KMS-11 (cell line): ENCODE measurements at regions not wholly inside any gene's neighbourhood (a gene's known extent, or its start where the extent isn't known, plus 50 kb on each side); places are given as distances from the start of the nearest gene placed in this dataset.

ENCODE experiments used
- H2AFZ ChIP-seq: fragments of 200-600 bp; sonication (generic); 2 replicates; pipeline ENCODE4 v1.6.1; 2016; ENCODE audit warnings: antibody characterized with exemption, mixed run types, low read depth
- H3K27ac ChIP-seq: fragments of 200-600 bp; sonication (generic); 2 replicates; pipeline ENCODE4 v1.6.1; 2016; ENCODE audit warnings: mild to moderate bottlenecking, mixed run types
- H3K27me3 ChIP-seq: fragments of 200-600 bp; sonication (generic); 2 replicates; pipeline ENCODE4 v1.6.1; 2017; ENCODE audit warnings: mild to moderate bottlenecking, low read depth, mixed run types, moderate library complexity; ENCODE audit not compliant: insufficient read depth
- H3K36me3 ChIP-seq: fragments of 200-600 bp; sonication (generic); 2 replicates; pipeline ENCODE4 v1.6.1; 2017; ENCODE audit warnings: mild to moderate bottlenecking, mixed run types; ENCODE audit not compliant: insufficient read depth
- H3K4me1 ChIP-seq: fragments of 200-600 bp; sonication (generic); 2 replicates; pipeline ENCODE4 v1.6.1; 2016; ENCODE audit warnings: mild to moderate bottlenecking, low read depth, mixed run types; ENCODE audit not compliant: poor library complexity, severe bottlenecking
- H3K4me2 ChIP-seq: fragments of 200-600 bp; sonication (generic); 2 replicates; pipeline ENCODE4 v1.7.0; 2016; ENCODE audit warnings: mild to moderate bottlenecking, mixed run types
- H3K4me3 ChIP-seq: fragments of 200-600 bp; sonication (generic); IDR thresholded peaks from 2 replicates; pipeline ENCODE4 v1.6.1; 2017; ENCODE audit warnings: low read depth, low read length, mixed read lengths; ENCODE audit not compliant: insufficient read depth
- H3K79me2 ChIP-seq: fragments of 200-600 bp; sonication (generic); 2 replicates; pipeline ENCODE4 v1.6.1; 2016; ENCODE audit warnings: low read depth, mixed run types; ENCODE audit not compliant: insufficient read depth
- H3K9ac ChIP-seq: fragments of 200-600 bp; sonication (generic); 2 replicates; pipeline ENCODE4 v1.6.1; 2016; ENCODE audit warnings: mild to moderate bottlenecking, mixed run types
- H4K20me1 ChIP-seq: fragments of 200-600 bp; sonication (generic); 2 replicates; pipeline ENCODE4 v1.6.1; 2016; ENCODE audit warnings: mild to moderate bottlenecking, mixed run types; ENCODE audit not compliant: insufficient read depth
- TF ChIP-seq, protein P1 (sequence below): fragments of 200-600 bp; sonication (generic); conservative IDR thresholded peaks from 2 replicates; pipeline ENCODE4 v1.6.1; 2017; ENCODE audit warnings: low read depth, mild to moderate bottlenecking, antibody characterized with exemption, low read length, moderate library complexity, mixed read lengths

DNA sequence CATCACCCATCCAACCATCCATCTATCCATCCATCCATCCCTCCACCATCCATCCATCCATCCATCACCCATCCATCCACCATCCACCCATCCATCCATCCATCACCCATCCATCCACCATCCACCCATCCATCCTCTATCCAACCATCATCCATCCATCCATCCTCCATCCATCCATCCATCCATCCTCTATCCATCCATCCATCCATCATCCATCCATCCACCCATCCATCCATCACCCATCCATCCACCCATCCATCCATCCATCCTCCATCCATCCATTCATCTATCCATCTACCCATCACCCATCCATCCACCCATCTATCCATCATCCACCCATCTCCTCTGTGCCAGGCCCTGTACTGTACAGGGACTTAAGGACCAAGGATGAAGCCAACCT is 62.2 kb upstream of the WNT11 start:
- Histone ChIP-seq H3K36me3 (no peaks in the 10 kb centered on the region), H3K4me3 (no peak overlapping the region), H3K79me2 (no peaks in the 10 kb centered on the region), H3K27me3 (no peaks in the 10 kb centered on the region), H2AFZ (no peak overlapping the region), H4K20me1 (no peaks in the 10 kb centered on the region), H3K4me2 (no peak overlapping the region), H3K9ac (no peak overlapping the region), H3K4me1 (no peaks in the 10 kb centered on the region), H3K27ac (no peak overlapping the region)
- TF ChIP-seq, protein P1, sequence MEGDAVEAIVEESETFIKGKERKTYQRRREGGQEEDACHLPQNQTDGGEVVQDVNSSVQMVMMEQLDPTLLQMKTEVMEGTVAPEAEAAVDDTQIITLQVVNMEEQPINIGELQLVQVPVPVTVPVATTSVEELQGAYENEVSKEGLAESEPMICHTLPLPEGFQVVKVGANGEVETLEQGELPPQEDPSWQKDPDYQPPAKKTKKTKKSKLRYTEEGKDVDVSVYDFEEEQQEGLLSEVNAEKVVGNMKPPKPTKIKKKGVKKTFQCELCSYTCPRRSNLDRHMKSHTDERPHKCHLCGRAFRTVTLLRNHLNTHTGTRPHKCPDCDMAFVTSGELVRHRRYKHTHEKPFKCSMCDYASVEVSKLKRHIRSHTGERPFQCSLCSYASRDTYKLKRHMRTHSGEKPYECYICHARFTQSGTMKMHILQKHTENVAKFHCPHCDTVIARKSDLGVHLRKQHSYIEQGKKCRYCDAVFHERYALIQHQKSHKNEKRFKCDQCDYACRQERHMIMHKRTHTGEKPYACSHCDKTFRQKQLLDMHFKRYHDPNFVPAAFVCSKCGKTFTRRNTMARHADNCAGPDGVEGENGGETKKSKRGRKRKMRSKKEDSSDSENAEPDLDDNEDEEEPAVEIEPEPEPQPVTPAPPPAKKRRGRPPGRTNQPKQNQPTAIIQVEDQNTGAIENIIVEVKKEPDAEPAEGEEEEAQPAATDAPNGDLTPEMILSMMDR, result no peak

GRCh38 chr11:76267556-76267955 is 61.3 kb upstream of the WNT11 start:
- Histone ChIP-seq H3K4me3 (no peak overlapping the region), H3K79me2 (no peaks in the 10 kb centered on the region), H2AFZ (no peak overlapping the region), H3K9ac (no peak overlapping the region), H3K4me1 (no peaks in the 10 kb centered on the region), H3K36me3 (no peaks in the 10 kb centered on the region), H4K20me1 (no peaks in the 10 kb centered on the region), H3K27ac (no peak overlapping the region), H3K27me3 (no peaks in the 10 kb centered on the region), H3K4me2 (no peak overlapping the region)
- TF ChIP-seq, protein P1, result no peak

- Histone ChIP-seq H4K20me1 (no peaks in the 10 kb centered on the region), H3K36me3 (no peaks in the 10 kb centered on the region), H3K79me2 (no peaks in the 10 kb centered on the region), H3K4me1 (no peaks in the 10 kb centered on the region), H2AFZ (no peak overlapping the region), H3K4me2 (no peak overlapping the region), H3K27ac (no peak overlapping the region), H3K4me3 (no peak overlapping the region), H3K27me3 (no peaks in the 10 kb centered on the region), H3K9ac (no peak overlapping the region)
- TF ChIP-seq, protein P1, result no peak
Observed at GRCh38 chr11:76266286-76267100, 60.2 kb upstream of the WNT11 start.

DNA sequence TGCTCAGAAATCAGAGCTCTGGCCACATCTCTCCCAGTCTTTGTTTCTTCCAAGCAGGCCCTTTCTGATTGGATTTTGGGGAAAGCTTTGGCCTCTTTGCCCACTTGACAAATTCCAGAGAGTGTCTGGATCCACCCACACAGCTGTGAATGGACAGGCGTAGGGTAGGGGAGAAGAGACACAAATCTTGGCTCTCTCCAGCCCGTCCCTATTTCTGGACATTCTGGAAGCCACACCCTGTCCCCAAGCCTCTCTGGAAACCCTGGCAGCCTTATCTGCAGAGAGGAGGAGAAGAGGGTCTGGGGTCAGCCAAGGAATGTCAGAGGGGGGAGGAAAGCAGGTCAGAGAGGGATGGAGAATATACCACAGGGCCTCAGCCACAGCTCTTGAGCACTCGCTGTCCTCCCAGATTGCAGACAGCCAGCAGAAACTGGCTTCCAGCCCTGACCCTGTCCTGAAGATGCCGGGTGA is 59.5 kb upstream of the WNT11 start:
- H3K9ac ChIP-seq, result no peak overlapping the region
- H3K27me3 ChIP-seq, result no peaks in the 10 kb centered on the region
- H4K20me1 ChIP-seq, result no peaks in the 10 kb centered on the region
- TF ChIP-seq, protein P1, result no peak
- no peak overlapping the region for H3K27ac ChIP-seq
- no peaks in the 10 kb centered on the region for H3K4me1 ChIP-seq
- no peaks in the 10 kb centered on the region for H3K79me2 ChIP-seq
- H3K36me3 ChIP-seq, result no peaks in the 10 kb centered on the region
- H2AFZ ChIP-seq, result no peak overlapping the region
- no peak overlapping the region for H3K4me3 ChIP-seq
- H3K4me2 ChIP-seq, result no peak overlapping the region
